GM21367 (cell line): ENCODE measurements at regions not wholly inside any gene's neighbourhood (a gene's known extent, or its start where the extent isn't known, plus 50 kb on each side); places are given as distances from the start of the nearest gene placed in this dataset.

ENCODE experiments used
- ATAC-seq: cut with Tn5 transposase; IDR thresholded peaks from one replicate; pipeline ENCODE4 v1.9.1; 2021; ENCODE audit not compliant: unreplicated experiment

DNA sequence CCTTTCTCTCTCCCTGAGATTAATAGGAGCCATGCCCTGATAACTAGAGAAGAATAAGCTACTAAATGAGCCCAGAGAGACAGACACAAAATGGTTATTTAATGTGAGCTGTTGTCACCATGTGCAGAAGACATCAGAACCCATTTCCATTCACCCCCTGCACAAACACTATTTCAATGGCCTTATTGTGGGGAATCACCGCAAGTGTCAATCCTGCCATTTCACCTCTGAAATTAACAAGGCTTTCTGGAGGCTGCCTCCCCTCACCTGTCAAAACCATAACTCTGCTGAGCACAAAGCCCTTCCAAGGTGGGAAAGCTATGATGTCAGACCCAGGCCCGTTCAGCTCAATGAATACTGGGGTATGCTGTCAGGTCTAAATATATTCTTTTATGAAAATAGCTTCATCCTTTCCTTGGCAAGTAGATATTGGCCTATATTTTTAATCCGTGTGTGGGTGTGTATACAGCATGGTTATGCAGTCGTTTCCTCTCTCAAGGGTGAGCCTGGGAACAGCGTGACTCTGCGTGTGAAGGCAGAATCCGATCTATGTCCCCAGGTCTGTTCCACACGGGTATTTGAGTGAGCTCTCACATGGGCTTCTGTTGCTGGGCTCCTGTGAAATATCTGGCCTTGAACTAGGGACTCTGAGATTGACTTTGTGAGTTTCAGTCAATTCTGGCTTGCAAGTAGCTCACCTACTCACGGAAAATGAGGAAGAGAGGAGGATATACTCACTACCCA is 266.3 kb downstream of the FBXW7 start:
- no peak for ATAC-seq

DNA sequence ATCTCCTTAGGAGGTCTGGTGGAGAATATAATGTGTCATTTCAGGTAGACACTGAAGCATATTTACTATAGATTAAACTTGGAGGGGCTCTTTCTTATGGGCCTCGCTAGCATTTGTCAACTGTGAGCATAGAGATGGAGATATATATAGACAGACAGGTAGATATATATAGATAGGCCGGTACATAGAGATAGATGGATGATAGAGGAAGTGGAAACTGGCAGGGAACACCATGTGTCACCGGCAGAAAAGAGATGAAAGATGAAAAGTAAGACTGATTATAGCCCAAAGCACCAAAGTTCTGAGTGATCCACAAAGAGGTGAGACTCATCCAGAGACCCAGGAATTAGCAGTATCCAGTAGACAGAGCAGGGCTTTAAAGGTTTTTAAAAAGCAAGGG is 268.1 kb downstream of the FBXW7 start:
- no peak for ATAC-seq

DNA sequence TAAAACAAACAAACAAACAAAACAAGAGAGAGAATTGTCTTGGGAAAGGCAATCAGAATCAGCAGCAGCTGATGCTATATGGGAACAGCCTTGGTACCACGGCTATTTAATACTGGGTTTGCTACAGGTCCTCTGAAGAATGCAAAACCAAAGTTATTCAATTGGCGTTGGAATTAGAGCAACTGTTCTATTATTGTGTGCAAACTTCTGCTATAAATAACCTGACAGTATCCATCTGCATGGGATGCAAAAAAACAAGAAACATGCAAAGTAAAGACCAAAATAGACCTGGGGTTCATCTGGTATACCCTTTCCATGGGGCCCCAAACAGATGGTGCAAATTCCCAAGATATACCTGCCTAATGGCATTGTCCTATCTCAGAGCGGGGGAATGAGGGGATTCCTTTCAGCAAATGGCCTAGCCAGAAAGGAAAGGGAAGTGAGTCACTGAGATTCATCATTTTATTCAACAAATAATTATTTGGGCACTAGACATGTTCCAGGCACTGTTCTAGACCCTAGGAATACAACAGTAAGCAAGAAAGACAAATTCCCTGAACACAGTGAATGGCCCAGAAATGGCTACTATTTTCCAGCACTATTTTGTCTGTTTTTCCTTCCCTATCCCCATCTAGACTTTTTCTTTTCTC is 268.9 kb downstream of the FBXW7 start:
- ATAC-seq, result no peak

DNA sequence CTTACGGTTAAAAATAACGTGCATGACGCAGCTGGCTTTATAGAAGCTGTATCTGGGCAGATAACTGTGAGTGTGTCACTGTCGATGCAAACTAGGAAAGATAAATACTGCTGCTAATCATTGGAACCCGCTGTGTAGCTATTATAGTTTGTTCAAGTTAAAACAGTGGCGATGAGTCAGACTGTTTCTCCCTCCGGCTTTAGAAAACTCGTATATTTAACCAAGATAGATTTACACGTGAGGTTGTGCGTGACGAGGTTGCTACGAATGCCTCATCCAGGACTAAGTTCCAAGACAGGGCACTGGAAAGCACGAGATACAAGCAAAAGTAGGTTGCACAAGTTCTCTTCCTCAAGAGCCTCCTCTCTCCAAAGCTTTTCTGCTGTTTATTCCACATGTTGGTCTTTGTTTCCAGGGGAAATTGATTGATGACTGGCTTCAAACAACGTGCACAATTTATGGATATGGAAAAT is 270.7 kb downstream of the FBXW7 start:
- ATAC-seq, result no peak

DNA sequence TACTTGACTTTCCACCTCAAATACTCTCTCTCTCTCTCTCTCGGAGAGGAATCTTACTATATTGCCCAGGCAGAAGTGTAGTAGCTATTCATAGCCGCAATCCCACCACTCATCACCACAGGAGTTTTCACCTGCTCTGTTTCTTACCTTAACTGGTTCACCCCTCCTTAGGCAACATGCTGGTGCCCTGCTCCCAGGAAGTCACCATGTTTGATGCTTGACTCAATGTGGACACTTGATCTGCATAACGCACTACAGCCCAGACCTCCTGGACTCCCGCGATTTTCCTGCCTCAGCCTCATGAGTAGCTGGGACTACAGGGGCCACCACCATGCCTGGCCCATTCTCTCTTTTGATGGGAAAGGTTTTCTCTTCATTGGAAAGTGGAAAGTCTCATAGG is 271.8 kb downstream of the FBXW7 start:
- ATAC-seq, result no peak

DNA sequence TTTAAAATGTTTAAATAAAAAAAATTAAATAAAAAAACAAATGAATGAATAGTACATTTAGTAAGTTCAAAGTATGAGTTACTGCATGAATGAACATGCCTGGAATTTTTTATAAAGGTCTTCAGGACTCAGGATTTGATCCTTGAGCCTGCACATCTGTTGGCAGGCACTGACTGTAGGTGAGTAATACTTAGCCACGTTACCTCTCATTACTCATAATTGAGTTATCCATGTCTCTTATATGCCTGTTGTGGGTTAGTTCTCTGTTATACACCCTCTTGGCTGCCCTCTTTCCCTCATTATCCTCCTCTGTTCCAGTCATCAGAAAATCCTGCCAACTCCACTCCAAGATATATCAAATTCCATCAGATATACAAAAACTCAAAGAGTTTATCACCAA is 276.0 kb downstream of the FBXW7 start:
- ATAC-seq, result no peak

DNA sequence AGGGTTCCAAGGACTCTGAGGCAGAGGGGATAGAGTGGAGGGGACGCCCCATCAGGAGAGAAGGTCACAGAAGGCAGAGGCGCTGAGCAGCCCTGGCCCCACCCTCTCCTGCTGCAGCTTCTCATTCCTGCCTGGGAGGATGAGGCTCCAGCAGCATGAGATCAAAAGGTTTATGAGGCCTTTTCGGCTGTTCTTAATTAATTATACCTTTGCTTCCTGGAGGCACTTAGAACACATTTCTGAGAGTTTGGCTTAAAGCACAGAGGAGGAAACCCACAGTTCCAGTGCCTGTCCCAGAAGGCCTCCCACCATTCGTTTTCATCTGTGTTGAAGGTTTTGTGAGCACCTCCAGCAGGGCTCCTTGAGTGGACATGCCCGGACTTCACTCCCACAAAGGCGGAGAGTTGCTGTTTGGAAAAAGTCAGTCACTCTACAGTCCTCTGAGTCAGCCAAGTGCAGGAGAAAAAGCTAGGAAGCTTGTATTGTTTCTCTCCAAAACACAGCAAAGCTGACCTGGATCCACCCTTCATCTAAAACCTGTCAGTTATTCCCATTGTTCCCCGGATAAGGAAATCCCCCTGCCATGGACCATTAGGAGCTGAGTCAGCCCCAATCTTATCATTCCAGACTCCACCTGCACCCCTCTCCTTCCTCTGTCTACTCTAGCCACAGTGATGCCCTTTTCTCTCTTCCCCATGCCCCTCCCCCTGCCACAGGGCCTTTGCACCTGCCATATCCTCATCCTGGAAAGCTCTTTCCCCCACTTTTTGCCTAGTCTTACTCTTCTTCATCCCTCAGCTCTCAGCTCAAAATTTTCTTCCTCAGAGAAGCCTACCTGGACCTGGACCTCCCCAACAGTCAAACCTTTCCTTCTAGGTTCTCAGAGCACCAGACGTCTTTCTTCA is 276.8 kb downstream of the FBXW7 start:
- ATAC-seq, result no peak

DNA sequence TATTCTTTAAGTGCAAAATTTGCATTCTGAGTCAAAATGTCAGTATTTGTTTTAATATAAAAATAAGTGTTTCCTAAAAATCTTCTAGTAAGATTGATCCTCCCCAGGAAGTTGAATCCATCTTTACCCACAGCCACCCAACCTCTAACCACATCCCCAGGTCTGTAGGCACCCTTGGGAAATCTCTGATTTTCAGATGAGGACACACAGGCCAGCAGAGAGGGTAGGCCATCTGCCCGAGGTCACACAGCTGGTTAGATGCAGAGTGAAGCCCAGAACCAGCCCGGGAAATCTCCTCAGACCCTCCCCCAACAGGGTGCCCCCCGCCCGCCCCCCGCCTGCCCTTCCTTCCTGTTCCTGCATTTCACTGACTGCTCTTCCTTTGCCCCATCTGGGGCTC is 277.5 kb downstream of the FBXW7 start:
- ATAC-seq, result no peak

DNA sequence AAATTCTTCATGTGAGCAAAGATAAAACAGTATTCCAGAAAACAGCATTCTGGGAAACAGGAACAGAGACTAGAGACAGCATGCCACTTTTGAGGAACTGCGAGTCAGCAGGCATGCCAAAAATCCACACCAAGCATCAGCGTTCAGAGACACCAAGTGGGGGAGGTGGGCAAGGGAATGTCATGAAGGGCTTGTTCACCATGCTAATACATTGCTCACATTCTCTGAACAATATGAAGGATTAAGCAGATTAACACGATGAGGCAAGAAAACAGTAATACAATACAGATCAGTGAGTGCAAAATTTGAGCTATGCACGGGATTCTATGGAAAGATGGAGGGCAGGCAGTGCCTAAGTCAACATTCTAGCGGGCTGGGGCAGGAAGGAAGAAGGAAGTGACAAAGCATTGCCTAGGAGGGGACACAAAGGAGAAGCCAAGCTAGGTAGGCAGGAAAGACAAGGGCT is 278.3 kb downstream of the FBXW7 start:
- no peak for ATAC-seq

DNA sequence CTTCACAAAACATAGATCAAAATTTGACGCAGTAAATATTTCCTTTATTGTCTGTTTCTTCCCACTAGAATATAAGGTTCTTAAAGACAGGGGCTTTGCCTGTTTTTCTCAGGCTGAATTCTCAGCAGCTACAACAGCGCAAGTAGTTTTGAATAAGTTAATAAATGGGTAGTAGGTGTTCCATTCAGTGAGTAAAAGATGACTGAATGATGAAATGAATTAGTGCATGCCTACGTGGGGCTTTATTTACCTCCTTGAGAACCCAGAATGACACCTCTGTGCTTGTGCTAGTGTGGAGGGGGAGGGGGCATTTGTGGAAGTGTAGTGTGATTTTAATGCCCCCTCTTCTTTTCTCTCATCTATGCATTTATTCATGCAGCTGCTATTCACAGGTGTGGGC is 278.9 kb downstream of the FBXW7 start:
- ATAC-seq, result no peak

DNA sequence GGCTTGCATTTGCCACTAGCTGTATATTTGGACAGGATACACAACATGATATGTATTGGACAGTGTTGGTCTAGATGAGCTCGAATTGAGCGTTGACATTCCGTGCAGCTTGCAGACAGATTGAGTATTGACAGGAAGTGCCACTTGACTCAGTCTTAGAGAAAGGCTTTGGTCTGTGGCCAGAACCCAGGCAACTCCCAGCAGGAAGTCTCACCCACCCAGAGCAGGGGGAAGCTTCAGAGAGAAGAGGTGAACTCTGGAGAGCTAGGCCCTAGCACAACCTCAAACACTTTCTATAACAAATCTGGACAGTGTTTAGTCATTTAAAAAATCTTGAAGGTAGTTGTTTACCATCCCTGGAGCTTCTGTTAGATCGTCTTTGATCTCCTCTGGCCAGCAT is 280.5 kb downstream of the FBXW7 start:
- peak; percentile 78 for ATAC-seq

DNA sequence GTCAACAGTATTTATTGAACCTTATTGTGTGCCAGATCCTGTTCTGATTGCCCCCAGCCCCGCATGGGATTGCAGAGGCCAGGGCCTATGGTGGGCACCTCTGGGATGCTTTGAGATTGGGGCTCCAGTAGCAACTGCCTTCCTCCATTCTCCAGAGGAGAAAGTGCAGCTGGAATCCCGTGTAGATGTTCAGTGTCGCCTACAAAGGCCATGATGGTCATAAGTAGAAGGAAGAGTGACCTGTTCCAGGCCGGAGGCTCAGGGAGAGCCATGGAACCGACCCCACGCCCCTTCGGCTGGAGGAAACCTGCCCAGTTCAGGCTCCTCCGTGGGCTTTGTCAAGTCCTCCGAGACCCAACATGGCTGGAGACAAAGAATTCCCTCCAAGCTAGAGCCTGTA is 287.5 kb downstream of the FBXW7 start:
- ATAC-seq, result no peak

DNA sequence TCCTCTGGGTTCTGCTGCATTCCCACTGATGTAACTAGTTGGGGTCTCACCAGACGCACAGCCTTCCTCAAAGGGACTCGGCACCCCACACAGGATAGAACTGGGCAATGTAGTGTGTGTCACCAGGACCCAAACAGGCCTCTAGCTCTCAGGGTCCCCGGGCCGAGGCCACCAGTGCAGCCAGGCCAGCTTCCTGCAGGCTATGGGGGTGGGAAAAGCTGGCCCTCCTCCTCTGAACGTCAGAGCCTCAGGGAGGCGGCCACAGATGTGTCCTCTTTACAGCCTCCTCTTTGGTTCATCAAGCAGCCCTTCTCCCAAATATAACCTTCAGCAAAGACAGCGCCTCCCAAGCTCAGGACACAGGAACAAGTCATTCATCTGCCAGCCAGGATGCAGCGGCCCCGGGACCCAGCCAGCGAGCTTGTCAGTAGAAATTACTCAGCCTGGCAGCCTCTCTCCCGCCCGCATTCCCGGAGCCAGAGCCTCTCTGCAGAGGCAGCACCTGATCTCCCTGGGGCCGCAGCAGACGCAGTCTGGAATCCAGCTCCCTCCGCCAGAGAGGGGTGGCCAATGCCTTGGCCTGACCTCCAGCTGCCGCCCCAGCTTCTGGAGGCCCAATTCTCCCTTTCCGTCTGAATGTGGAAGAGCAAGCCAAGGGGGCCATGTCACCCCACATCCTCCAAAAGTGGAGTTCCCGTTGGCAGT is 288.5 kb downstream of the FBXW7 start:
- no peak for ATAC-seq

DNA sequence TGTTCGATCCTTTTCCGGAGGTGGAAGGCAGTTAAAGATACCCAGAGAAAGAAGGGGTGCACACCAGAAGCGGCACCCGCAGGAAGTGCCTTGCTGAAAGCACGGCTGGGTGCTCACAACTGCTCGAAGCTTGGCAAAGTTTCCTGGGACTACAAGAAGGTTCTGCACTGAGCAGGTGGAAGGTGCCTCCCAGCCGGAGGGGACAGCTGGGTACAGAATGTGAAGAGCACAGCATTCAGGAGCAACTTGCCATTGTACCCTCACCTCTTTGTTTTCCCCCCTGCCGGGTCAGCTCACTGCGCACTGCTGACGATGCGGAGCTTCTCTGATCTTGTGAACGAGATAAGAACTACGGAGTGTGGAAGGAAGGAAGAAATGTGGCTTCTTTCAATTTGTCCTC is 289.2 kb downstream of the FBXW7 start:
- ATAC-seq, result no peak

DNA sequence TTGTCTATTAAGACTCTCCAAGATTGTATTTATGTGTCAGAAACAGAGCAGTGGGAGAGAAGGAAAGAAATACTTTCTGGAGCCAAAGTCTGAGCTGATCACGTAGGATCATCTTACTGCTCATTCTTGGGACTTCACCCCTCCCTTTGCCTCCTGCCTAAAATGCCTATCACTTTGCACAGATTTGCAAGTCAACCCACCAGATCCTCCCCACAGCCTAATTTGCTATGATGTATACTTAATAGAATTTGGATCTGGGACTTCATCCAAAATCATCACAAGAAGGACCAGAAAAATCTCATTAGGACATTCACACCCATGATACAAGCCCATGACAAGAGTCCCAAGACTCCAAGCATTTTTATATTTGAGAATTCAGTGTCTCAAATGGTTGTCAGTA is 290.2 kb downstream of the FBXW7 start:
- ATAC-seq, result no peak

DNA sequence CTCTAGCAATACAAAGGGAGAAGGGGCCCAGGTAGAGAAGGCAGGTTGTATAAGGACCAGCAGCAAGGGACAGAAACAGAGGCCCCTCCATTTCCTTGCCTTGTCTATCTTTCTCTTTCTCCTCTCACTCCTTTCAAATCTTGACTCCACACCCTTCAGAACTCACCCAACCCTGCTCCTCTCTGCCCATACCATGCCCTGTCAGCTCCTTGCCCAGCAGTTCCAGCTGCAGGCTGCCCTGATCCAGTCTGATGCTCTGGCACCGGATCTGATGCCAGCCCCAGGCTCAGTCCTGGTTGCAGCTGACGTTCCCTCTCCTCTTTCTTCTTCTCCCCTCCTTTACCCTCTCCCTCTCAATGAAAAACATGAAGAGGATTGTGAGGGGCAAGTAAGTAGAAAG is 291.2 kb downstream of the FBXW7 start:
- no peak for ATAC-seq

DNA sequence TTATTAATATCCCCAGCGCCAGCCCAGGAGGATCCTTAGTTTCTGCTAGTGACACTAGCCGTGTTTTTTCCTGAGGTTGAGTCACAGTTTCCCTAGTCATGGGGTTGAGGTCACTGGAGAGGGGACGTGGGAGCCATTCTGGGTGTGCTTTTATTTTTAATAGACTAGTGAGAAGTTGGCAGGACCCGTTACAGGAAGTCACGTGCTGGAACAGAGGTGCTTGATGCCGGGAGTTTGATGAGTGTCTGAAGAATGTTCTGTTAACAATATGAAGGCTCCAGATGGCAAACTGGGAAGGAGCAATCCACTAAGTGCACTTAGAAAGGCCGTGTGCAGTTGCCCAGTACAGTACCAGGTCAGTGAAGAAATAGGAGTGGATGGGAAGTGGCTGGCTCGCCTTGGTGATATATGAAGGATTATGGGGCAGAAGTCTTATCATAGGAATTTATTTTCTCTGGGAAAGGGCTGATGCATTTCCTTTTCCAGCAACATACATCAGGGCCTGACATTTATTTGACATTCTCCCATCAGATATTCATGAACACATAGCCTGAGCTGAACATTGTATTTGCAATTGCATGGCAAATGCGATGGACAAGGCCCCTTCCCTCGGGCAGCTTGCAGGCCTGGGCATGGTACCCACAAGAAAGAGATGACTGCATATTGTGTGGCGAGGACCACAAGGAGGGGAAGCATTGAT is 291.8 kb downstream of the FBXW7 start:
- ATAC-seq, result no peak

DNA sequence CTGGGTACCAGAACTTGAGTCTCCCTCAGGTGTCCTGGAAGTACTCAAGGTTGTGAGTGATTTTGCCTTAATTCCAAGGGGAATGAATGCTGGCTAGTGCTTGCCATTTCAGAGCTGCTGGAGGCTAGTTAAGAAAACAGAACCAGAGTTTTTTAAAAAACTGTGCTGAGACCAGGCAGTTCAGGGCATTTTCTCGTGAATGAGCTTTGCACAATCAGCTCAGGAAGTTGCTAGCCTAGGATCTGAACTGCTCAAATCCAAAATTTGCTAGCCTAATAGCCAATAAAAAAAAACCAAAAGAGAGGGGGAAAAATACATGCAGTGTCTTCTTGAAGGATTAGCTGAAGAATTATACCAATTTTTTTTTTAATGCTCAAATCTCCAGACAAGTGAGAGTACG is 292.7 kb downstream of the FBXW7 start:
- no peak for ATAC-seq

DNA sequence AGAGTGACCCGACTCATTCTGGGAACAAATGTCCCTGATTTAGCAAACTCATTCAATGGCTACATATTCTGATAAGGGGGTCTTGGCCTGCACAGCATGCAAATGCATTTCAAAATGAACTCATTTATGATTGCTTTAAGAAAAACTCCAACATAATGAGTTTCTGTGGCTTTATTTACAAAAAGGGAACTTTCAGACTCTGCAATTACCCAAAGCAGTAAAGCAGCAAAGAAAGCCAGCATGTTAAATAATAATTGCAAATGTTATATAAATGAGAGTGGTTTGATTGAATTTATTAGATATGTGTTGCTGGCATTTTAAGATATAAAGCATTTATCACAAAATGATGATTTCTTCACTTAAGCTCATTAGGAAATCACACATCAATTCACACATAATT is 295.7 kb downstream of the FBXW7 start:
- ATAC-seq, result no peak

DNA sequence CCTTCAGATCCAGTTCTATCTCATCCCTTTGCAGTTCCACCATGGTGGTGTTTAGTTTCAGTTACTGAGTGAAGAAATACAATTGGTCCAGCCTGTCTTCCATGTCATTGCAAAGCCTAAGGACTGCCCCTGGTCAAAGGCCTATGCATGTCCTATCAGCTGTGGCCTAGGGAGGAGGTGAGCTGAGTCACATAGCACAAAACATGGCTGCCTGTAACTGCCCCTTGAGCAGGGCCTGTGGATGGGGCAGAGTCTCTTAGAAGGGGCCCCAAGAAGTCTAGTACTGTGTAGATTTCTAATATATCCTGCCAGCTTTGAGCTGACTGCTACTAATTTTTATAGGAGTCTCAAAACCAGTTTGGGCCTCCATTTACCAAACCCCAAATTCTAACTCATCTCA is 296.7 kb downstream of the FBXW7 start:
- ATAC-seq, result no peak
